SK-MEL-5 (cell line): ENCODE measurements at regions not wholly inside any gene's neighbourhood (a gene's known extent, or its start where the extent isn't known, plus 50 kb on each side); places are given as distances from the start of the nearest gene placed in this dataset.

Experiments
- DNase-seq: peaks from one replicate; pipeline ENCODE4 v3.0.0-alpha.2; 2016; ENCODE audit warnings: low read depth, low spot score
- in situ Hi-C: cut with HindIII; loops from 2 replicates; pipeline ENCODE4 v1.10.0; 2016; ENCODE audit warnings: low sequenced_read_pairs, high pct_unique_total_duplicates, low pct_unique_long_range_greater_than_20kb

GRCh38 chr1:30253807-30254440 is 469.5 kb downstream of the MATN1 start:
- in situ Hi-C loops = no loop called here
- DNase-seq = no peak

GRCh38 chr1:30253361-30253760 is 470.0 kb downstream of the MATN1 start:
- in situ Hi-C loops = no loop called here
- DNase-seq = no peak

- in situ Hi-C loops = no loop called here
- no peak for DNase-seq
Measured at GRCh38 chr1:30250984-30251850, 472.2 kb downstream of the MATN1 start.

GRCh38 chr1:30250338-30250983 is 472.9 kb downstream of the MATN1 start:
- no peak for DNase-seq
- in situ Hi-C loops = no loop called here

- in situ Hi-C loops = no loop called here
- no peak for DNase-seq
Measured at GRCh38 chr1:30249446-30250337, 473.7 kb downstream of the MATN1 start.

- in situ Hi-C loops = no loop called here
- no peak for DNase-seq
Measured at GRCh38 chr1:30248774-30249173, 474.6 kb downstream of the MATN1 start.

GRCh38 chr1:30248373-30248772 is 475.0 kb downstream of the MATN1 start:
- no peak for DNase-seq
- in situ Hi-C loops = no loop called here

- in situ Hi-C loops = no loop called here
- DNase-seq = no peak
Measured at GRCh38 chr1:30244801-30245200, 478.6 kb downstream of the MATN1 start.

- in situ Hi-C loops = no loop called here
- no peak for DNase-seq
Measured at GRCh38 chr1:30242722-30243457, 480.5 kb downstream of the MATN1 start.

- in situ Hi-C loops = no loop called here
- no peak for DNase-seq
Measured at GRCh38 chr1:30242168-30242567, 481.2 kb downstream of the MATN1 start.

GRCh38 chr1:30241681-30242080 is 481.7 kb downstream of the MATN1 start:
- in situ Hi-C loops = no loop called here
- no peak for DNase-seq

- in situ Hi-C loops = no loop called here
- DNase-seq = peak; percentile 33
Measured at GRCh38 chr1:30234091-30234490, 489.3 kb downstream of the MATN1 start.

- in situ Hi-C loops = no loop called here
- peak; percentile 19 for DNase-seq
Measured at GRCh38 chr1:30232288-30232899, 491.0 kb downstream of the MATN1 start.

- DNase-seq = no peak
Measured at GRCh38 chr1:30229960-30230359, 493.4 kb downstream of the MATN1 start.

GRCh38 chr1:30229557-30229956 is 493.8 kb downstream of the MATN1 start:
- in situ Hi-C loops = no loop called here
- no peak for DNase-seq

More at GRCh38 chr1:30229960-30230359, 493.4 kb downstream of the MATN1 start:
- in situ Hi-C loops = no loop called here

GRCh38 chr1:30226648-30227047 is 496.7 kb downstream of the MATN1 start:
- in situ Hi-C loops = no loop called here
- DNase-seq = no peak

- in situ Hi-C loops = no loop called here
- DNase-seq = no peak
Measured at GRCh38 chr1:30225357-30225756, 498.0 kb downstream of the MATN1 start.
